ENCODE measurements at regions not wholly inside any gene's neighbourhood (a gene's known extent, or its start where the extent isn't known, plus 50 kb on each side); places are given as distances from the start of the nearest gene placed in this dataset.

DNA sequence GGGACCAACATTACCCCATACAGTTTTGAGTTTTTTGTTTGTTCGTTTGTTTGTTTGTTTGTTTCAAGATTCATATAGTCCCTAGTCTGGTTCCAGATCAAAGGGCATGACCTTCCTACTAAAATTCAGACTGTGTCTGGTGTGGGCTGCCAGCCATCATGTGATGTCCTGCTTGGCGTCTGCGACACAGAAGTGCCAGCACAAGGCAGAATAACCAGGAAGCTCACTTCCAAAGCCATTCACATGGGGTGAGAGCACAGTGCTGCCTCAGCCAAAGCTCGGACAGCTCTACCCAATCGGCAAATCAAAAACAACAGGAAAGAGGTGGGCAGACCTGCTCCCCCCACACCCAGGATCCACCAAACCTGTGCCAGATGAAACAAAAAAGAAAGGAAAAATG lies 142.6 kb upstream of the THBS1 start:
- no peak for DNase-seq

DNA sequence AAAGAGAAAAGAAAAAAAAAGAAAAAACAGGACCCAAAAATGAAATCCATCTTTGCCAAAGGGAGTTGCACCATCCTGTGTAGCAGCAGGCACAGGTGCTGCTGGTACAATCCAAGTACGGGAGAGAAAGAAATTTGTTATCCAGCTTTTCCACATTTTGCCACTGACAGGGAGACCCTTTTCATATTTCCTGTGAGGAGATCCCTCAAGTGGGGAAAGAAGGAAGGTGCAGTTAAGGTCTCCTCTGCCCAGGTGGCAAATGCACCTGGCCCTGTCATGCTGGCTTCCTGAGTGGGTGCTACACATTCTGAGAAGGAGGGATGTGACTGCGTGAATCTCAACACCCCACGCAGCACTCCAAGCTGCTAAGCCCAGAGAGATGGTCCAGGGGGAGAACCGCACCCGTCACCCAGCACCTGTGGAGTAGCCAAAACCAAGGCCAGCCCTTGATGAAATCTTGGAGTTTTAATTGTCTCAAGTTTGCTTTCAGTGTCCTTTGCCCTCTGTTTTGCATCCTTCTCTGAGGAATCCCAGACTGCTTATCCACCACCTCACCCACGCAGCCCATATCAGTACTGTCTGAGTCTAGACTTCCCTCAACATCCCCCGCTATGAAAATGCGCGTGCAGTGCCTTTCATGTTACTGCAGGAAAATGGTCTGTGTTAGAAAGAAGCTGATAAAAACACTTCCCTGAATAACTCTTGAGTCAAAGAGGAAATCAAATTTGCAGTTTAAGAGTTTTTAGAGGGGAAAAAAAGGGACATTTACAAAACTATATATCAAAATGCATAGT lies 141.9 kb upstream of the THBS1 start:
- DNase-seq = no peak

DNA sequence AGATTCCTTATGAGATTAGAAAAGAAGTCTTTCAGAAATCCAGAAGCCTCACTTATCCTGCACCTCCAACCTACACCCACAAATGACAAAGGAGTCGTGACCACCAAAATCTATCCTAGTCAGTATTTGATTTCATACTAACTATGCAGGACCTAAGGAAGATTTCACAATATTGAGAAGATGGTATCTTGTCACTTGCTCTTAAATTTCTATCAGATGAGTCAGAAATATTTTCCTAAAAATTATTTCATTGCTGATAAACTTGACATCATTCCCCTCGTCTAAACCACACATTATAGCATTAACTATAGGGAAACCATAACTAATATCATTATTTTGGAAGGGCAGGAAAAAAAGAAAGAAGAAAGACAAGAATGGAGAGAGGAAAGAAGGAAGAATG lies 138.0 kb upstream of the THBS1 start:
- DNase-seq = no peak

DNA sequence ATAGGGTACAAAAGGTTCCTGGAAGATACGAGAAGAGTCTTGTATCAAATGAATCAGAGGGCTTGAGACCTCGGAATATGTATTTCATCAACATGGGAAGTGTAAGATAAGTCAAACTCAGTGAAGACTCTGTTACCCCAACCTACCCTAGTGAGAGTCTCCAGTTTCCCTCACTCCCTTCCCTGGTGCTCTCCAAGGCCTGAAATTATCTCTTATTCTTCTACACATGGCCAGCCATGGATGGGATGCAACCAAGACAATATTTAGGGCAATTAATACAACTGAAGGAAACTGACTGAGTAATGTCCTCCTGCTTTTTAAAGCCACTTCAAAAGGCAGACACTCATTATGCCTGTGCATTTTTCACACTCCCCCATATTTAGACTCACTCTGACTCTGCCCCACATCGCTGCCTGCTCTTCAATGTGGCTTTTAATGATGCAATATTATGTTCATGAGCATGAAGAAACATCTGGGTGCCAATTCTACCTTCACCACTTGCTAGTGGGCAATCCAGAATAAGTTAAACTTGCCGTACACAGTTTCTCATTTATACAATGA lies 137.1 kb upstream of the THBS1 start:
- no peak for DNase-seq

DNA sequence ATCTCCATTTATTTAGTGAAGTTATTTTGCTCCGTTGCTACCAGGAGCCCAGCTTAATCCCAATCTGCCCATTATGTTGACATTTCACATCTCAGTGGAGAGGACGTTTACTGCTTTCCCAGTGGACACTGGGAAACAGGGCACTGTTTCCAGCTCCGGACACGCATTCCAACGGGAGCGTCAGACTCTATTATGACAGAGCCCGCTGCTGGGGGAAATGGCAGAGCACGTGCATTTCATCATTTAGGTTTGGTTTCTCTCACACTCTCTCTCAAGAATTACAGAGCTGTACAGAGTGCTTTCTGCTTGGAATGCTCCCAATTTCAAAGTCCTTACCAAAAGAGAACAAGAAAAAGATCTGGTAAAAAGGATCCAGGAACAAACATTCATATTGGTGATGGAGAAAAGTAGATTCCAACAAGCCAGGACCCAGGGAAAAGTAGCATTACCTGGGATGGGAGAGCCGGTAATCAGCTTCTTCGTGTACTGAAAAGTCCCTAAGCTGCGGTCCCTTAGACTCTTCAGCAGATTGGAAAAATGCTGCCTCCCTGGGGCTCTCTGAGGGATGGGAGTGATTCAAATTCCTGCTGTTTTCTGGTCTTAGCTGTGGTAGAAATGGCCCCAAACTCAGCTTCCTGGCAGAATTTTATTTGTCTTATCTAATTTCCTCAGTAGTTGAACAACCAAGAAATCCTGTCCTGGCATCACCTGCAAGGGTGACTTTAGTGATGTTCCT lies 136.0 kb upstream of the THBS1 start:
- no peak for DNase-seq

DNA sequence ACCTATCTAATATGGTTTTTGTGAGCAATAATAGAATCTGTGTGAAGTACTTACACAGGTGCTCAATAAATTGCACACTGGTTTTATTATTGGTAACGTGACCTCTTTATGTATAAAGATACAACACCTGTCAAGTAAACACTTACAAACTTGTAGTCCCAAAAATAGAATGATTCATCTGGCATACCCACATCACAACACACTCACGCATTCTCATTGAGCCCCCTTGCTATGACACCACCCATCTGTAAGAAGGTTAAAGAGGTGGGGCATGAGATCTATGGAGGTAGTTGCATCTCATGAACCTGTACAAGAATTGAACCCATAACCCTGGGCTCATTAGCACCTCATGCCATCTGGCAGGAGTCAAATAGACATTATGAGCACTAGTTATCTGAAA lies 134.9 kb upstream of the THBS1 start:
- no peak for DNase-seq

DNA sequence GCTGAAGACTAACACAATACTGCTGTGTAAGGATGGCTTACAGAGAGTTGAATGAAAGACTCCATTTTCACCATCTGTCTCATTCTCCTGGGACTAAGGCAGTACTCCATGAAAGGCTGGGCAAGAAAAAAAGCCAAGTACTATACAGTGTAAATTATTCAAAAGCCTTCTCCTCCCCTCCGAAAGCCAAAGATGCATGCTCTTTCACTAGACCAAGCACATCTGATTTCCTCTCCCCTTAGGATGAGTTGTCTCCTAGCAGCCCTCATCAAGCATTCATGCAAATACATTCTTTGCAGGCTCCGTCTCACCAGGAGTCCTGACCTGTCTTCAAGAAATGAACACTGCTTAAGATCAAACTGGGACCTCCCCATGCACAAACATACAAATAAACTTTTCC lies 133.5 kb upstream of the THBS1 start:
- no peak for DNase-seq

DNA sequence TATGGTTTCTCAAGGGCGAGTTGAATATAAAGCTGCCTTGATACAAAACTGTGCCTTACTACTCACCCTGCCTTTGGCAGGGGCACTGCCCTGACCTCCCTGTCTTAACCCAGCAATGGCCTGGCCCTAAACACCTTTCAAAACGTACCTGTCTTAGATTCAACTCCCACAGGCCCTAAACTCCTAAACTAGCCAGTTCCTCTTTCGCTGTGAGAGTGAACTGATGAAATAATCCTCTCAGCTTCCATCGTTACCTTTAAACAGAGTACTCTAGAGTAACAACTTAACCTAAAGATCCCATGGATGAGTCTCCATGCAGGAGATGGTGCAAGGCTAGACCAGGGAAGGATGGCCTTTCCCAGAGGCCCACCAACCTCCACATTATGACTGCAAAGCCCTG lies 133.0 kb upstream of the THBS1 start:
- DNase-seq = no peak

DNA sequence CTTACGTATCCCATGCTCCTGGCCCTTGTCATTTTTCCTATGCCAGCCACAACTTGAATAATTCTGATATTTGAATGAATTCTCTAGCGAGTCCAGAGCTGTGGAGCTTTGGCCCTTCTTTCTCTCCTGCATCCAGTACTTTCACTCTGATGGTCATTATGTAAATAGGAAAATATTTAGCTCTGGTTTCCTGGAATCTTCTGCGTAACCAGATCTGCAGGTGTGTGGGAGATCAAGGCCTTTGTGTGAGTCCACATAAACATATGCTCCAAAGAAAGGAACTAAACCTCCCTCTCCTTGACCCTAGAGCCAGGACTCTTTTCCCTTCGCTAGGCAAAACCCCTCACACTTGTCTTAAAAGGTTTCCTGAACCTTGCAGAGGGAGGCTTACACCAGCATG lies 132.5 kb upstream of the THBS1 start:
- DNase-seq = no peak

DNA sequence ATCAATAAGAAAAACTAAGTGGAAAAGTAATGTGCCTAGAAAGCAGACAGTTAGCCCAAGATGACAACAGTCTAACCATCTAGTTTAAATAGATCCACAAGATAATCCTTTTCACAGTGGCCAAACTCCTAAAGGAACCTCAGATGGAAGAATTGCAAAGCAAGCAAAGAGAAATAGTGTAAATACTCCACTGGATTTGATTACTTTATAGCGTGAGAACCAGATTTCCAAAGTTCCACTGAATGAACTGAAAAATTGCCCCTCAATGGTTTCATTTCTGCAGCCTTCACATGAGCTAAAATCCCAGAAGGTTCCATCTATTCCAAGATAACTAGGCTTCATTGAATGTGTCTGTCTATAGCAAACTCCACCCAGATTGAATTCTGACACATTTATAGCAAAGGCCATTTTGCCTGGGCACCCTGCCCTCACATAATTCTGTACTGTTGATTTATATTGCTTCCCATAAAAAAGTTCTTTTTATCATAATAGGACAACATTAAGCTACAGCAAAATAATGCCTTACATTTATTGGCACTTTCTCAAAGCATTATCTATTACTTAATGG lies 129.7 kb upstream of the THBS1 start:
- DNase-seq = no peak

DNA sequence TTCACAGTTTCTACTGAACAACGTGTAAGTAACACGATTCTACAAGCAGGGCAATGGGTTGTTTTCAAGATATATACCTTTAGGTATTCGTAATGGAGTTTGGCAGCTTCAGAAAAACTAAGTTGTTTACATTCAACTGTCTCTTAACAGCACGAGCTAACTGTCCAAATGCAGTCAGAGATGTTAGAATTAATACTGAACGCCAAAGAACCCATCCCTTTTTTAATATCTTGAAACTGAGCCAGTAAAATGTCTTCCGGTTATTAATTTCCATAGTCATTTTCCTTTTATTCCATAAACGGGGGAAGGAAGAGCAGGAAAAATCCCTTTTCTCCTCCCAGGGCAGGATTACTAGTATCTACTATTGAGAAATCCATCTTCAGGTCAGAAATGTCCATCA lies 129.0 kb upstream of the THBS1 start:
- DNase-seq = no peak

DNA sequence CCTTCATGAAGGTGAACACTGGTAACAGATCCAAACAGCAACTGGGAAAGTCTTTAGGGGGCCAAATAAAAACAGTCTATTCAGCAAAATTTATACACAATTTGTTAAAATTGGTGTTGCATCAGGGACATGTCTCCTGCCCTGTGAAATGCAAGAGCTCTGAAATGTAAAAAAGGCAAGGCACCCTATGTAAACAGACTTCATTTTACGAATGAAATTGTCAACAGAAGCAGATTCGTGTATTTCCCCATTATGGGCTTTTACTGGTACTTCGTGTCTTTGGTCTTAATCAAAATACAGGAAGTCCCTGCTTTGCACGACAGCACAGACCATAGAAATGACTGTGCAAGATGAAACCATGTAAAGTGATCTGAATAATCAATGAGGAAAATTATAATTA lies 127.3 kb upstream of the THBS1 start:
- DNase-seq = no peak

DNA sequence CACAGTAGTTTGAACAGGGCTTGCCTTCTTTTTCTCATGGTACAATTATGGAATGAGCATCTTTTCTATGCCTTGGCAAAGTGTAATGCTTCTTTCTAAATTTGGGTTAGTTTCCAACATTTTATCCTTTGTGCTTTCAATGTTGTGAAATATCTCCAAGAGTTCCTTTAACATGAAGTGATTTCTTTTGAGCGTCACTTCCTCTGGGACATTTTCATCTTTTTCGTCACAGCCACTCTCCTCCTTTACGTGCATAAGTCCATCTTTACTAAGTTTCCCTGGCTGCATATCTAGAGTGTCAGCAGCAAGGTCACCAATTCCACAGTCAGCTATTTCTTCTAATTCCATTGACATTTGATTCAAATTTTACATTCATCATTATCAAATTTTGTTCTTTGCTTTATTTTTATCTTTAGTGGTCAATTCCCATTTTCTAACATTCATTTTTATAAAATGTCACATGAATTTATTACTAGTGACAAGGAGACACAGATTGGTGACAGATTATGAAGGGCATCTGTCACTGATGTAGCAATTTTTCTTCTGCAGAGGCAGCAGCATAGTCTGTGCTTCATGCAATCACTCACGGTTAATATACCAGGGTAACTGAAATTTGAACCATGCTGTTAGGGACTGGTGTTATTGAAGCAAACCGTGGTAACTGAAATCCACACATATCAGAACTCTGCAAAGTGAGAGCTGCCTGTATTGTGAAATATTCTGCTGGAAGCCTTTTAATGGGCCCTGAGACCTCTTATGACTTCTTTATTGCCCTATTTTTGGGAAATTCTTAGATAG lies 126.5 kb upstream of the THBS1 start:
- DNase-seq = no peak

DNA sequence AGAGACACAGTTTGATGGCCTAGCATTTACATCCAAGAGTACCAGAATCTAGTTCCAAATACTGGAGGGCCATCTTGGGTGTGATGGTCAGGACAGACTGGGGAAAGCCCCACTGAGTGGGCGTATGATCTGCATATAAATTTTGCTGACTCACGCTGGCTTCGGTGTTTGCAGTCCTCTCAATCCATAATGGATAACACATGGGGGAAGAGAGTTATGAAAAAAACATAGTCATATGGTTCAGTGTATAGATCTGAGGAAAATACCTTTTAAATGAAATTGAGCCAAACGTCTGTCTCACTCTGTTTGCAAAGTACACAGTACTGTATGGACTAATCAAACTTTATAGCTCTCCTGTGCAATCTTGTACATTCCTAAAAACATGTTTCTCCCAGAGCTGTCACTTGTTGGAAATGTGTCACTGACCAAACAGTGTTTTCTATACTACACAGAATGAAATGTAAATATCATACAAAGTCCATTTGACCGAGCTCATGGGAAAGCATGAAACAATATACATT lies 125.3 kb upstream of the THBS1 start:
- no peak for DNase-seq

DNA sequence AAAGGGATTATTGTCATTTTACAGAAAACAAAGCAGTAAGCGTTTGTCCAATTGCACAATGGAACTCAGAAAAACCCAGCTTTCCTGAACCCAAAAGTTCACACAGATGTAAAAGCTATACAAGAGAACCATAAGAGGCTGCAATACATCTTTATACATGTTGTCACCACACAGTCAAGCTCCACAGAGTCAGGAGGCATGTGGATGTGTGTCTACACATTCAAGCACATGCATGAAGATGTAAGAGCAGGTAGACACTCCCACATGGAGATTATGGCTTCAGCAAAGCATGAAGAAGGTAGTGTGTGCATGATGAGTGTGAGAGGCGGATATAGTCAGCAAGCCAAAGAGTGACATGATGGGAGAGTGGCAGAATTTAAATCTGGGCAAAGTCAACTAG lies 124.7 kb upstream of the THBS1 start:
- DNase-seq = no peak

DNA sequence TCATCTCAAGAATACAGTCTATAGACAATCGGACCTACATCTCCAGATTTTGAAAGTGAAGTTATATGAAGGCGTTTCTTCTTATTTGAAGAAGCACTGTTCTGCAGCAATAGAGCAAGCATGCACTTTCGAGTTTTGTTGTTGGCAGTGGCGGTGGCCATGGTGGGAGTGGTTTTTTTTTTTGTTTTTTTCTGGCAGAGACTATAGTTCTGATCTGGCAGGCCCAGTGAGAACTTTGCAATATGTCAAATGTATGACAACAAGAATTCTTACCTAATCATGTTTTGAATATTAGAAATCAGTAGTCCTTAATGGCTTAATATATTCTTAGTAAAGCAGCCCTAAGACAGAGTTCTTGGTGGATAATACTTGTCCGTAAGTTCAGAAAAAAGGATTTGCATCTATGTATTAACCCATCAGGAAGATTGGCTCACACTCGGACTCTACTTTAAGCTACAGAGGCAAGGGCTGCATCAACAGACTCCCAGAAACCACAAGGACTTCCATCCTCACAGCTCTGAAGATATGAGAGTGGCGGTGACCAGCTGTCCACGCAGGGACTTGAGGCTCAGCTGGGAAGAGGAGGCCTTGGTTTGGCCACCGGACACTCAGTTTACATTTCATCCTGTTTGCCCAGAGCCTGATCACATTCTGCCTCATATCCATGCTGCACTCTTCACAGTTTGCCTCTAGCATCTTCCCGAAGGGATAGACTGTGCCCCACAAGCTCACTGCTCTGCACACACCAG lies 124.1 kb upstream of the THBS1 start:
- DNase-seq = no peak

DNA sequence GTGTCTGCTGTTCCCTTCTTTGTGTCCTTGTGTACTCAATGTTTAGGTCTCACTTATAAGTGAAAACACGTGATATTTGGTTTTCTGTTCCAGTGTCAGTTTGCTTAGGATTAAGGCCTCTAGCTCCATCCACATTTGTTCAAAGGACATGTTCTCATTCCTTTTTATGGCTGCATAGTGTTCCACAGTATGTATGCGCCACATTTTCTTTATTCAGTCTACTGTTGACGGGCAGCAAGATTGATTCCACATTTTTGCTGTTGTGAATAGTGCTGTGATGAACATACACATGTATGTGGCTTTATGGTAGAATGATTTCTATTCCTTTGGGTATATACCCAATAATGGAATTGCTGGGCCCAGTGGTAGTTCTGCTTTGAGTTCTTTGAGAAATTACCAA lies 122.7 kb upstream of the THBS1 start:
- DNase-seq = no peak

DNA sequence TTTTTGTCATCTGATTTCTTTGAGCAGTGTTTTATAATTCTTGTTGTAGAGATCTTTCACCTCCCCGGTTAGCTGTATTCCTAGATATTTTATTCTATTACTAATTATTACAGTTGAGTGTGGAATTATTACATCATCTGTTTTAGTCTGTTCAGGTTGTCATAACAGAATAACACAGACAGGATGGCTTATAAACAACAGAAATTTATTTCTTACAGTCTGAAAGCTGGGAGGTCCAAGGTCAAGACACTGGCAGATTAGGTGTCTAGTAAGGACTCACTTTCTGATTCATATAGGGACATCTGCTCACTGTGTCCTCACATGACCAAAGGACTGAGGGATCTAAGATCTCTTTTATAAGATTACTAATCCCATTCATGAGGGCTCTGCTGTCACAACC lies 121.3 kb upstream of the THBS1 start:
- DNase-seq = no peak

DNA sequence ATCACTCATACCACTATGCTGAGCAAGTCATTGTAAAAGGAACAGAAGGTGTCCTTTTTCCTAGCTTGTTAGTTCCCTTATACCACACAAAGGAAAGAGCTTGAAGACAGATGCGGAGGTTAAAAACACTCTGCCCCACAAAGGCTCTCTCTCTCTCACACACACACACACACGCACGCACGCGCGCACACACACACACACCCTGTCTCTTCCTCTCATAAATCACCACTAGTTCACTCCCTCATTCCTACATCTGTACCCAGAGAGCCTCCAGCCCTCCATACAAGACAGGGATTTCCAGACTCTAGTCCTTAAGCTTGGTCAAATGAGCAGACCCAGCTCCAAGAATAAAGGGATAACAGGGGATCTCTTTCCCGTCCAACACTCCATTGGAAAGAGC lies 120.1 kb upstream of the THBS1 start:
- no peak for DNase-seq

DNA sequence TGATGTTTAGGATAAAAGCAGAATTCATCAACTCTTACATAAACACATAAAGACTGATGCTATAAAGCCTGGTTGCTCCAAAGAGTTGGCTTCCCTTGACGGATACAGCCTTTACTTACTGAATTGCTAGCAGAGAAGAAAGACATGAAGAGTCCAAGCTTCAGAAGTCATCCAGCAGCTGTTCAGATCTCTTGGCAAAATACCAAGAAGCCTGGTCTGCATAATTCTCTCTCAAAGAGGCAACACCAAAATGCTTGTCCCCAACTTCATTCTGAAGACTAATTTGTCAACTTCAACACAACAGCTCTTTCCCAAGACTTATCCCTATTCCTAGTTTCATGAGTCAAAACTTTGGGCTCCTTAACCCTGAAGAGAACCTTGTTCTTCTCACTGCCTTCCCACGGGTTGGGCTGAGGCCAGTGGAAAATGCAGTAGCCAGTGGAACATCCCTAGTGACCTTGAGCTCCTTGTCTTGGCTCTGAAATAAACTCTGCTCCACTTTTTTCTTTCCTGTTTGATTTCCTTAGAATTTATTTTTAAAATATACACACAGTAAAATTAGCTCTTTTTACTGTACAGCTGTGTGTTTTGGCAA lies 119.2 kb upstream of the THBS1 start:
- DNase-seq = no peak

DNA sequence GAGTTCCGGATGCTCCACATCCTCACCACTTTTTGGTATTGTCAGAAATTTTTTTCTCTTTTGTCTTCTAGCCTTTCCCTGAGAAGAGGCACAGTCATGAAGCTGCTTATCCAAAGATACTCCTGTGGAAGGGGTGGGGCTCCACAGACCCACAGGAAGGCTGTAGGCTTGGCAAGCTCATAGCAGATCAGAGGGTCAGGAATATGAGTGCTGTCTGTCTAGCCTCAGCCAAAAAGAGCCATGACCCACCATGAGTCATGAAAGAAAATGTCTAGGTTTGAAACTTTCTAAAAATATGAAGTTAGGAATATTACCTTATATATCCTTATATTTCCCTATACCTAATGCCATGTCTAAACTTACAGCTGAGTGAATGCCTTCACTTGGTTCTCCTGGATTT lies 118.2 kb upstream of the THBS1 start:
- no peak for DNase-seq
